GM18519 (cell line): ENCODE measurements at regions not wholly inside any gene's neighbourhood (a gene's known extent, or its start where the extent isn't known, plus 50 kb on each side); places are given as distances from the start of the nearest gene placed in this dataset.
"Not testable (repeated sequence)": the region's sequence is repeated elsewhere in the genome, so short reads cannot be mapped to it uniquely, and the experiment has no call there.

Experiments used
- ATAC-seq: cut with Tn5 transposase; IDR thresholded peaks from one replicate; pipeline ENCODE4 v1.9.1; 2021; ENCODE audit warnings: mild to moderate bottlenecking, moderate library complexity; ENCODE audit not compliant: unreplicated experiment, low FRiP score

- no peak for ATAC-seq
These were observed 135.5 kb upstream of the PZP start for GRCh38 chr12:9343731-9344130.

GRCh38 chr12:9342614-9343353 lies 134.6 kb upstream of the PZP start:
- no peak for ATAC-seq

GRCh38 chr12:9341260-9341585 lies 133.0 kb upstream of the PZP start:
- ATAC-seq, result no peak

- ATAC-seq, result no peak
These were observed 132.4 kb upstream of the PZP start for GRCh38 chr12:9340422-9341259.

GRCh38 chr12:9337656-9338055 lies 129.5 kb upstream of the PZP start:
- ATAC-seq, result no peak

GRCh38 chr12:9336375-9337011 lies 128.3 kb upstream of the PZP start:
- ATAC-seq, result not testable (repeated sequence)

GRCh38 chr12:9335867-9336266 lies 127.7 kb upstream of the PZP start:
- ATAC-seq, result no peak

GRCh38 chr12:9334964-9335363 lies 126.8 kb upstream of the PZP start:
- no peak for ATAC-seq

- no peak for ATAC-seq
These were observed 126.0 kb upstream of the PZP start for GRCh38 chr12:9334041-9334692.

GRCh38 chr12:9333161-9333560 lies 125.0 kb upstream of the PZP start:
- no peak for ATAC-seq

GRCh38 chr12:9332564-9332963 lies 124.4 kb upstream of the PZP start:
- ATAC-seq, result no peak

- no peak for ATAC-seq
These were observed 123.0 kb upstream of the PZP start for GRCh38 chr12:9331218-9331626.

GRCh38 chr12:9329019-9329418 lies 120.8 kb upstream of the PZP start:
- no peak for ATAC-seq

- no peak for ATAC-seq
These were observed 119.9 kb upstream of the PZP start for GRCh38 chr12:9328065-9328464.

- no peak for ATAC-seq
These were observed 119.1 kb upstream of the PZP start for GRCh38 chr12:9327320-9327719.

GRCh38 chr12:9326849-9327248 lies 118.7 kb upstream of the PZP start:
- not testable (repeated sequence) for ATAC-seq

- no peak for ATAC-seq
These were observed 117.9 kb upstream of the PZP start for GRCh38 chr12:9326085-9326484.

- ATAC-seq, result no peak
These were observed 117.3 kb upstream of the PZP start for GRCh38 chr12:9325471-9325870.

- no peak for ATAC-seq
These were observed 116.6 kb upstream of the PZP start for GRCh38 chr12:9324782-9325181.

- no peak for ATAC-seq
These were observed 115.0 kb upstream of the PZP start for GRCh38 chr12:9323144-9323681.

- no peak for ATAC-seq
These were observed 111.6 kb upstream of the PZP start for GRCh38 chr12:9319842-9320173.
